OCI-LY1 (cell line): ENCODE measurements at regions not wholly inside any gene's neighbourhood (a gene's known extent, or its start where the extent isn't known, plus 50 kb on each side); places are given as distances from the start of the nearest gene placed in this dataset.

Experiments used
- EZH2 ChIP-seq: fragments of 200-600 bp; sonication (generic), shearing (Covaris generic); IDR thresholded peaks from 2 replicates; pipeline ENCODE4 v1.8.0; 2017; ENCODE audit warnings: borderline replicate concordance, mixed run types, mild to moderate bottlenecking, antibody characterized with exemption, low read length, moderate library complexity, mixed read lengths
- TF ChIP-seq, protein P1 (sequence below): fragments of 200-600 bp; sonication (generic), shearing (Covaris generic); IDR thresholded peaks from 2 replicates; pipeline ENCODE4 v1.5.1; 2017; ENCODE audit warnings: mild to moderate bottlenecking, antibody characterized with exemption, low read length, moderate library complexity, mixed read lengths

DNA sequence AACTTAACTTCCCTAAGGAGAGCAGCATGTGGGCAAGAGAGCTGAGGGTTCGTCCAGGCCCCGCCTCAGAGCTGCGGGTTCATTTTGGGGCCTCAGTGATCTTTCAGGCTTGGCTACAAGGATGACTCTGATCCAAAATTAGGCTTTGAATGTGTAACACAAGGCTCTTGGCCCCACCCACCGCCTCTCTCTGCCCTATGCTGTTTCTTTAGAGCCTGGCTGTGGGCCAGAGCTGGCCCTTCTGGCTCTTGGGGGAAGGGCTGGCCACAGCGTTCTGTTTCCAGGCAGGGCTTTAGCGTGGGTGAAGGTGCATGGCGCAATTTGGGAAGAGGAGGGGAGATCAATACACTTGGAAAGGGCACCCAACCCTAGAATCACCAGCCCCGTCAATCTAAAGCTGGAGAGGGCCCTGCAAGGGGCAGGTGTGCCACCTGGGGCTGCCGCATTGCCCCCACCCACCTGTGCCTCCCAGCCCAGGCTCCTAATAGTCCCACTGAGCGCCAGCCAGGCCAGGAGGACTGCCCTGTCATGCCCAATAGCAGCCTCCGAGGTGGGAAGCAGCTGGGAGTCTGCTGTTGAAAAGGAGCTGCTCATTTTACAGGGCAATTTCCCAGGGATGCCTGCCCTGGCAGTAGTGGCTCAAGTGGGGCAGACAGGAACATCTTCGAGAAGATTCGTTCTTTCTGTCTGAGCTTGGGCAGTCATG, 84.5 kb upstream of the MAML3 start:
- no peak for TF ChIP-seq EZH2
- TF ChIP-seq, protein P1, sequence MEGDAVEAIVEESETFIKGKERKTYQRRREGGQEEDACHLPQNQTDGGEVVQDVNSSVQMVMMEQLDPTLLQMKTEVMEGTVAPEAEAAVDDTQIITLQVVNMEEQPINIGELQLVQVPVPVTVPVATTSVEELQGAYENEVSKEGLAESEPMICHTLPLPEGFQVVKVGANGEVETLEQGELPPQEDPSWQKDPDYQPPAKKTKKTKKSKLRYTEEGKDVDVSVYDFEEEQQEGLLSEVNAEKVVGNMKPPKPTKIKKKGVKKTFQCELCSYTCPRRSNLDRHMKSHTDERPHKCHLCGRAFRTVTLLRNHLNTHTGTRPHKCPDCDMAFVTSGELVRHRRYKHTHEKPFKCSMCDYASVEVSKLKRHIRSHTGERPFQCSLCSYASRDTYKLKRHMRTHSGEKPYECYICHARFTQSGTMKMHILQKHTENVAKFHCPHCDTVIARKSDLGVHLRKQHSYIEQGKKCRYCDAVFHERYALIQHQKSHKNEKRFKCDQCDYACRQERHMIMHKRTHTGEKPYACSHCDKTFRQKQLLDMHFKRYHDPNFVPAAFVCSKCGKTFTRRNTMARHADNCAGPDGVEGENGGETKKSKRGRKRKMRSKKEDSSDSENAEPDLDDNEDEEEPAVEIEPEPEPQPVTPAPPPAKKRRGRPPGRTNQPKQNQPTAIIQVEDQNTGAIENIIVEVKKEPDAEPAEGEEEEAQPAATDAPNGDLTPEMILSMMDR, result no peak
